SK-N-SH treated with all-trans-retinoic acid at 6 μM for 48 hours (cell line): ENCODE measurements at regions not wholly inside any gene's neighbourhood (a gene's known extent, or its start where the extent isn't known, plus 50 kb on each side); places are given as distances from the start of the nearest gene placed in this dataset.

Source experiments
- ARNTL ChIP-seq: fragments of 450-650 bp; formaldehyde crosslinking; IDR thresholded peaks from 2 replicates; pipeline ENCODE4 v1.5.0; 2020; ENCODE audit warnings: low read depth, mild to moderate bottlenecking, moderate library complexity, borderline replicate concordance
- GLIS3 ChIP-seq: fragments of 250-450 bp; sonication (Bioruptor Pico); IDR thresholded peaks from 2 replicates; pipeline ENCODE4 v1.5.0; 2020; ENCODE audit warnings: mild to moderate bottlenecking, moderate library complexity
- OSR1 ChIP-seq: fragments of 250-450 bp; sonication (Bioruptor Pico); IDR thresholded peaks from 2 replicates; pipeline ENCODE4 v1.8.0; 2022; ENCODE audit warnings: moderate library complexity, mild to moderate bottlenecking, inconsistent platforms
- SNAI2 ChIP-seq: fragments of 250-450 bp; sonication (Bioruptor Pico); IDR thresholded peaks from 2 replicates; pipeline ENCODE4 v1.5.0; 2020; ENCODE audit warnings: mild to moderate bottlenecking, moderate library complexity
- ZC3H10 ChIP-seq: fragments of 250-450 bp; sonication (Bioruptor Pico); IDR thresholded peaks from 2 replicates; pipeline ENCODE4 v1.5.1; 2021; ENCODE audit warnings: mild to moderate bottlenecking, moderate library complexity
- ZFP30 ChIP-seq: fragments of 450-650 bp; formaldehyde crosslinking; IDR thresholded peaks from 2 replicates; pipeline ENCODE4 v1.5.0; 2022; ENCODE audit warnings: mild to moderate bottlenecking, moderate library complexity
- ZNF70 ChIP-seq: fragments of 450-650 bp; formaldehyde crosslinking; IDR thresholded peaks from 2 replicates; pipeline ENCODE4 v1.5.0; 2020; ENCODE audit warnings: mild to moderate bottlenecking, moderate library complexity
- TF ChIP-seq, protein P1 (sequence below): fragments of 250-450 bp; sonication (Bioruptor Pico); IDR thresholded peaks from 2 replicates; pipeline ENCODE4 v1.5.1; 2020; ENCODE audit warnings: low read depth, mild to moderate bottlenecking, moderate library complexity
- TF ChIP-seq, protein P2 (sequence below): fragments of 250-450 bp; sonication (Bioruptor Pico); IDR thresholded peaks from 2 replicates; pipeline ENCODE4 v1.8.0; 2020; ENCODE audit warnings: mild to moderate bottlenecking, moderate library complexity, borderline replicate concordance
- TF ChIP-seq, protein P3 (sequence below): fragments of 250-450 bp; sonication (Bioruptor Pico); IDR thresholded peaks from 2 replicates; pipeline ENCODE4 v1.5.1; 2021; ENCODE audit warnings: mild to moderate bottlenecking, moderate library complexity
- TF ChIP-seq, protein P4 (sequence below): fragments of 250-450 bp; sonication (Bioruptor Pico); IDR thresholded peaks from 2 replicates; pipeline ENCODE4 v1.8.0; 2021; ENCODE audit warnings: low read depth, mild to moderate bottlenecking, moderate library complexity, borderline replicate concordance

DNA sequence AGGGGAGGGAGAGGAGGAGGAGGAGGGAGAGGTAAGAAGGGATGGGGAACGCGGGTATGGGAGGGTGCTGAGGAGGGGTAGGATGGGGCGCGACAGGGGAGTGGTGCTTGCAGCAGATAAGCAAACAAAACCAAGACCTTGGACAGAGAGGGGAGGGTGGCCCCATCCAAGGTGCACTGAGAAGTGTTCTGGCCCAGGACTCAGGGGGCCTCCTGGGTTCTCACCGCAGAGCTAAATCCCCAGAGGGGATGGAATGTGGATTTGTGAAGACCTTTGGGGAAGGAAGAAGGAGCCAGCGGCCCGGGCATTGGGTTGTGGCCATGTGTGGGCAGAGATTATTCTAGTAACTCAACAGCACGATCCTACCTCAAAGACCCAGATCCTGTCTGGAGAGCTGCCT, 90.9 kb upstream of the LINC01488 start:
- TF ChIP-seq, protein P1, sequence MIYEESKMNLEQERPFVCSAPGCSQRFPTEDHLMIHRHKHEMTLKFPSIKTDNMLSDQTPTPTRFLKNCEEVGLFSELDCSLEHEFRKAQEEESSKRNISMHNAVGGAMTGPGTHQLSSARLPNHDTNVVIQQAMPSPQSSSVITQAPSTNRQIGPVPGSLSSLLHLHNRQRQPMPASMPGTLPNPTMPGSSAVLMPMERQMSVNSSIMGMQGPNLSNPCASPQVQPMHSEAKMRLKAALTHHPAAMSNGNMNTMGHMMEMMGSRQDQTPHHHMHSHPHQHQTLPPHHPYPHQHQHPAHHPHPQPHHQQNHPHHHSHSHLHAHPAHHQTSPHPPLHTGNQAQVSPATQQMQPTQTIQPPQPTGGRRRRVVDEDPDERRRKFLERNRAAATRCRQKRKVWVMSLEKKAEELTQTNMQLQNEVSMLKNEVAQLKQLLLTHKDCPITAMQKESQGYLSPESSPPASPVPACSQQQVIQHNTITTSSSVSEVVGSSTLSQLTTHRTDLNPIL (CRISPR knock-in tag), result no peak
- TF ChIP-seq, protein P2, sequence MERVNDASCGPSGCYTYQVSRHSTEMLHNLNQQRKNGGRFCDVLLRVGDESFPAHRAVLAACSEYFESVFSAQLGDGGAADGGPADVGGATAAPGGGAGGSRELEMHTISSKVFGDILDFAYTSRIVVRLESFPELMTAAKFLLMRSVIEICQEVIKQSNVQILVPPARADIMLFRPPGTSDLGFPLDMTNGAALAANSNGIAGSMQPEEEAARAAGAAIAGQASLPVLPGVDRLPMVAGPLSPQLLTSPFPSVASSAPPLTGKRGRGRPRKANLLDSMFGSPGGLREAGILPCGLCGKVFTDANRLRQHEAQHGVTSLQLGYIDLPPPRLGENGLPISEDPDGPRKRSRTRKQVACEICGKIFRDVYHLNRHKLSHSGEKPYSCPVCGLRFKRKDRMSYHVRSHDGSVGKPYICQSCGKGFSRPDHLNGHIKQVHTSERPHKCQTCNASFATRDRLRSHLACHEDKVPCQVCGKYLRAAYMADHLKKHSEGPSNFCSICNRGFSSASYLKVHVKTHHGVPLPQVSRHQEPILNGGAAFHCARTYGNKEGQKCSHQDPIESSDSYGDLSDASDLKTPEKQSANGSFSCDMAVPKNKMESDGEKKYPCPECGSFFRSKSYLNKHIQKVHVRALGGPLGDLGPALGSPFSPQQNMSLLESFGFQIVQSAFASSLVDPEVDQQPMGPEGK, result no peak
- TF ChIP-seq ARNTL (CRISPR knock-in tag) (no peak), ZFP30 (CRISPR knock-in tag) (no peak), OSR1 (CRISPR knock-in tag) (no peak), ZC3H10 (CRISPR knock-in tag) (no peak), SNAI2 (no peak), GLIS3 (CRISPR knock-in tag) (no peak), ZNF70 (CRISPR knock-in tag) (no peak)
- TF ChIP-seq, protein P3, sequence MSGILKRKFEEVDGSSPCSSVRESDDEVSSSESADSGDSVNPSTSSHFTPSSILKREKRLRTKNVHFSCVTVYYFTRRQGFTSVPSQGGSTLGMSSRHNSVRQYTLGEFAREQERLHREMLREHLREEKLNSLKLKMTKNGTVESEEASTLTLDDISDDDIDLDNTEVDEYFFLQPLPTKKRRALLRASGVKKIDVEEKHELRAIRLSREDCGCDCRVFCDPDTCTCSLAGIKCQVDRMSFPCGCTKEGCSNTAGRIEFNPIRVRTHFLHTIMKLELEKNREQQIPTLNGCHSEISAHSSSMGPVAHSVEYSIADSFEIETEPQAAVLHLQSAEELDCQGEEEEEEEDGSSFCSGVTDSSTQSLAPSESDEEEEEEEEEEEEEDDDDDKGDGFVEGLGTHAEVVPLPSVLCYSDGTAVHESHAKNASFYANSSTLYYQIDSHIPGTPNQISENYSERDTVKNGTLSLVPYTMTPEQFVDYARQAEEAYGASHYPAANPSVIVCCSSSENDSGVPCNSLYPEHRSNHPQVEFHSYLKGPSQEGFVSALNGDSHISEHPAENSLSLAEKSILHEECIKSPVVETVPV (CRISPR knock-in tag), result no peak
- TF ChIP-seq, protein P4, sequence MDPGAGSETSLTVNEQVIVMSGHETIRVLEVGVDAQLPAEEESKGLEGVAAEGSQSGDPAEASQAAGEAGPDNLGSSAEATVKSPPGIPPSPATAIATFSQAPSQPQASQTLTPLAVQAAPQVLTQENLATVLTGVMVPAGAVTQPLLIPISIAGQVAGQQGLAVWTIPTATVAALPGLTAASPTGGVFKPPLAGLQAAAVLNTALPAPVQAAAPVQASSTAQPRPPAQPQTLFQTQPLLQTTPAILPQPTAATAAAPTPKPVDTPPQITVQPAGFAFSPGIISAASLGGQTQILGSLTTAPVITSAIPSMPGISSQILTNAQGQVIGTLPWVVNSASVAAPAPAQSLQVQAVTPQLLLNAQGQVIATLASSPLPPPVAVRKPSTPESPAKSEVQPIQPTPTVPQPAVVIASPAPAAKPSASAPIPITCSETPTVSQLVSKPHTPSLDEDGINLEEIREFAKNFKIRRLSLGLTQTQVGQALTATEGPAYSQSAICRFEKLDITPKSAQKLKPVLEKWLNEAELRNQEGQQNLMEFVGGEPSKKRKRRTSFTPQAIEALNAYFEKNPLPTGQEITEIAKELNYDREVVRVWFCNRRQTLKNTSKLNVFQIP, result no peak
